DMS153 (cell line): ENCODE measurements at regions not wholly inside any gene's neighbourhood (a gene's known extent, or its start where the extent isn't known, plus 50 kb on each side); places are given as distances from the start of the nearest gene placed in this dataset.
A peak's percentile ranks its signal among the peaks of the same experiment; 100 is the strongest.
"Not testable (repeated sequence)": the region's sequence is repeated elsewhere in the genome, so short reads cannot be mapped to it uniquely, and the experiment has no call there.

ENCODE experiments used
- DNase-seq: peaks from one replicate; lab custom pipeline; 2025; lab: John Stamatoyannopoulos, UW

DNA sequence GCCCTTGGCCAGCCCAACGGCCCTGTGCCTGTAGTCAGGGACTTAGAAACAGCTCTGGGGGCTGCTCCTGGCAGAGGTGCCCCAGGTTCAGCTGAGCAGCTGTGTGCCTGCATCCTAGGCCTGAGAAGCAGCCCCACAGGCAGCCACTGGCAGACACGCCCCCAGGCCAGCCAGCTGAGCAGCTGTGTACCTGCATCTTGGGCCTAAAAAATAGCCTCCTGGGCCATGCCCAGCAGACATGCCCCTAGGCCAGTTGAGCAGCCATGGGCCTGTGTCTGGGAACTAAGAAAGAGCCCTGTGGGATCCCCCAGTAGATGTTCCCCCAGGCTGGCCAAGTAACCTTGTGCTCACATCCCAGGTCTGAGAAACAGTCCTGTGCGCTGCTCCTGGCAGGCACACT lies 64.0 kb downstream of the TBR1 start:
- no peak for DNase-seq

DNA sequence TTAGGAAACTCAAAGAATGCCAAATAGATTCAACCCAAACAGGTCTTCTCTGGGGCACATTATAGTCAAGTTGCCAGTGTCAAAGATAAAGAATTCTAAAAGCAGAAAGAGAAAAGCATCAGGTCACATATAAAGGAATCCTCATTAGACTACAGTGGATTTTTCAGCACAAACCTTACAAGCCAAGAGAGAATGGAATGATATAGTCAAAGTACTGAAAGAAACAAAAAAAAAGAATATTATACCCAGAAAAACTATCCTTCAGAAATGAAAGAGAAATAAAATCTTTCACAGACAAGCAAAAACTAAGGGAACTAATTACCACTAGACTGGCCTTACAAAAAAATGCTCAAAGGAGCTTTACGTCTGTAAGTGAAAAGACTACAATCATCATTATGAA lies 65.5 kb downstream of the TBR1 start:
- DNase-seq = no peak

DNA sequence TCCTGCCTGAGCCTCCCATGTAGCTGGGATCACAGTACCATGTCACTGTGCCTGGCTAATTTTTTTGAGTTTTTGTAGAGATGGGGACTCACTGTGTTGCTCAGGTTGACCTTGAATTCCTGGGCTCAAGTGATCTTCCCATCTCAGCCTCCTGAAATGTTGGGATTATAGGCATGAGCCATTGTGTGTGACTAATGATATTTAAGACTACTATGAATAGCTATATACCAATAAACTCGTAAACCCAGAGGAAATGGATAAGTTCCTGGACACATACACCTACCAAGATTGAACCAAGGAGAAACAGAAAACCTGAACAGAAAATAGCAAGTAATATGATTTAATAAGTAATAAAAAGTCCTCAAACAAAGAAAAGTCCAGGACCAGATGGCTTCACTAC lies 68.0 kb downstream of the TBR1 start:
- no peak for DNase-seq

DNA sequence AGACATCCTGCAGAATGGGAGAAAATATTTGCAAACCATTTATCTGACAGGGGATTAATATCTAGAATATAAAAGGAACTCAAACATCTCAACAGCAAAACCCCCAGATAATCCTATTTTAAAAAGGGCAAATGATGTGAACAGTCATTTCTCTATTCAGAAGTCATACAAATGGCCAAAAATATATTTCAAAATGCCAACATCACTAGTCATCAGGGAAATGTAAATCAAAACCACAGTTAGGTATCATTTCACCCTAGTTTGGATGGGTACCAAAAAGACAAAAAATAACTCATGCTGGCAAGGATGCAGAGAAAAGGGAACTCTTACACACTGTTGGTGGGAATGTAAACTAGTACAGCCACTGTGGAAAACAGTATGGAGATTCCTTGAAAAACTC lies 70.0 kb downstream of the TBR1 start:
- DNase-seq = no peak

DNA sequence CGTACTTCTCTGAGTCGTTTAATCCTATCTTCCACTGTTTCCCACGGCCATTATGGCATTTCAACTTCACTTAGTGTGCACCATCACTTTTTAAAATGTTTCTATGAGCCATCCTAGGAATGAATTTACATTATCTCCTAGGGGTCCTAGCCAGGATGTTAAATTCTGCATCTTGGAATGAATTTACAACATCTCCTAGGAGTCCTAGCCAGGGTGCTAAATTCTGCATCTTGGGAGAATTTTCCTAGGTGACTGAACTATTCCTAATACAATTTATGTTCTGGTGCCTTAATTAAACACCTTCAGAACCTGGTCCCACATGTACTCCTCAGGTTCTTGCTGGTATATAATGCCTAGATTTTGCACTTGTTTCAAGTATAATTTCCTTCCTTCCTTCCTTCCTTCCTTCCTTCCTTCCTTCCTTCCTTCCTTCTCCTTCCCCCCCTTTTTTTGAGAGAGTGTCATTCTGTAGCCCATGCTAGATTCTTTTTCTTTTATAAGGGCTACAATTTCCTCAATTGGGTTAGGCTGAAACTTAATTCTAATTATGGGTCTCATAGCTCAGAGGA lies 72.1 kb downstream of the TBR1 start:
- DNase-seq = no peak

DNA sequence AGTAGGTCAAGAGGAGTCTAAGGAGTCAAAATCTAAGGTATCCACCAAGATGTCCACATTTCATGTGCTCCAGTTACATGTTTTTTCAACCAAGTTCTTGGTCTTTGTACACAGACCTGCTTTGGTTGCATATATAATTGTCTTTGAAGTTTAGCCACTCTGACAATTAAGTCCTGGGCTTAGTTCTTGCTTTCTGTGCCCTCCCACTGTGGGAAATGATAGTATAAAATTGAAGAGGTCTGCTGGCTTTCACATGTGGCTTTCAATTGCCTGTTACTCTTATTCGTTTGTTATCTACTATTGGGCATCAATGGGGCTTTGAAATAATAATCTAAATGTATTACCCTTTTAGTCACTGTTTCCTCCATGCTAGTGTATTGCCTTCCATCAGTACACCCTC lies 72.8 kb downstream of the TBR1 start:
- DNase-seq = no peak

DNA sequence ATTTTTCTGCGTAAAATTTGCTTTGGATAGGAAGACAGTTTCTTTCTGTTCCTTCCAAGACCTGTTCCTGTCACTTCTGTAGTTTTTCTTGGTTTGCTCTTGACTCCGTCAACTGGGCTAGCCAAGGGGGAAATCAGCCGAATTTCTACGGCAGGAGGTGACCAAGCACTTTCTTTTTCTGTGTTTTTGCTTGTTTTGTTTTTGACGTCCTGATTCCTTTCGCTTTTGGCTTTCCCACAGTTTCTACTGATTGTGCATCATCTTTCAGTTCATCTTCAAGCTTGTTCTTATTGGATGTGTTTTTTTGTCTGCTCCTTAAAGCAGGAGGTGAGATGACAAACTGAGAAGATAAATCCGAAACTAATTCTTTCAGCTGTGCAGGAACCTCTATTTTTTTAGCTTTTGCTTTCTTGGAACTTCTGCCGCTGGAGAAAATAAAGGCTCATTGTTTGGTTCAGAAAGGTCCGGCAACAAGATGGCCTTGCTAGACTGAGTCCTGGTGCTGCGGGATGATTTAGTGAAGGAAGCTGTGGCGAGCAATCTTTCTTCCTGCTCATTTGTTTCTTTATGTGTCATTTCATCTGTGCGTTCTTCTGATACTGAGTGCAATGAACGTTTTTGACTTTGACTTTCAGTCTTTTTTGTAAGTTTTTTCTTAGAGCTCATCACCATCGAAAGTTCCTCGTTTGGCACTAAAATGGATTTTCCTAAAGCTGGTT lies 85.0 kb downstream of the TBR1 start:
- DNase-seq = not testable (repeated sequence)

DNA sequence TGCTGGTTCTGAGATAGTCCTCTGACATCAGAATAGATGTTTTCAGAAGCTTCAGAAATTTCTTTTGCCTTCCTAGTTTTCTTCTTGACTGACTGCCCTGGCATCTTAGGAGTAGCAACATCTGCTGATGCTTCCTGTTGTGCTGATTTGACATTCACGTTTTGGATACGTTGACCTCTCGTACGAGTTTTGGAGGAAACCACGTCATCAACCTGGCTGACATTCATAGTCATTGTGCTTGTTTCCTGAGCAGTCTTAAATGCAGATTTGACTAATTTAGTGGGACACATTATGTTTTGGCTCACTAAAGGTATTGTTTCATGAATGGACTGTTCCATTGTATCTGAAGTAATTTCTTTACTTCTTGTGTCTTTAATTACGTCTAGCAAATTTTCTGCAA lies 86.2 kb downstream of the TBR1 start:
- DNase-seq = not testable (repeated sequence)

DNA sequence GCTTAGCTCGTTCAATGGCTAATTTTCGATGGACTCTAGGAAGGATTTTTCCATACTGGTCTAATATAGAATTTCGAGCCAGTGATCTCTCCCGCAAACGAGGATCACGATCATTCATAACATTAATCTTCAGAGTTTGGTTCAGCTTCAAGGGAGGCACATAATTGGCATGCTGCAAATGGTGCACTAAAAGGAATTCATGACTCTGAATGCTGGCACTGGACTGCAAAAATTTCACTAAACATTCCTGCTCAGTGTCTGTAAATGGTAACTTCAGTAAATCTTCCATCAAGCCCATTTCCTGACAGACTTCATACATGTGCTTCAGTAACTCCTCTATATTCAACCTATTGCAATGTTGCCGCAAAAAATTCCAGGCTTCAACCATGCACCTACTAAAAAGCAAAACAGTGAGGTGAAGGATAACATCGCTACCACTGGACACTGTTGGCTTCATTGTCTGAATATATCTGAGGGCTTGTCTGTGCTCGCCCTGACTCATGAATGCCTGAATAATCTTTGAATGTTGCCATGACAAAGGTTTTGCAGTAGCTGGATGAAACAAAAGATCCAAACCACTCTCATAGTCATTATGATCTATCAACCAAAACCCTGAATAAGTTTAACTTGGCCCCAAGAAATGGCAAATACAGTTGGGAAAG lies 88.7 kb downstream of the TBR1 start:
- DNase-seq = peak; percentile 25

DNA sequence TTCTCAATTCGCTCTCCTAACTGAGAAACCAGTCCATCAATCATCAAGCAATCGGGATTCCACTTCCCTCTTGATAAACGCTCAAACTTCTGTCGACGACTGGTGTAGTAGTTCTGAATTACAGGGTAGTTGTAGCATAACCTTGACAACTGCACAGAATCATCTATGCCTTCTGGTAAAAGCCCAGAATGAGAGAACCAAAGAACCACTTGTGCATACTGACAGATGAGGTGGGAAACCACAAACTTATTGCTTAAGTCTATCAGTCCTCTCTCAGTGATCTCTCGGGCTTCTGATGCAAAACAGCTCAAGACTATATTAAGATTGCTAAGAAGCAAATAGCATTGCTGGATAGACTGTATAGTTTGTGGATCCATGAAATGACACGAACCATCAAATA lies 89.4 kb downstream of the TBR1 start:
- DNase-seq = not testable (repeated sequence)

DNA sequence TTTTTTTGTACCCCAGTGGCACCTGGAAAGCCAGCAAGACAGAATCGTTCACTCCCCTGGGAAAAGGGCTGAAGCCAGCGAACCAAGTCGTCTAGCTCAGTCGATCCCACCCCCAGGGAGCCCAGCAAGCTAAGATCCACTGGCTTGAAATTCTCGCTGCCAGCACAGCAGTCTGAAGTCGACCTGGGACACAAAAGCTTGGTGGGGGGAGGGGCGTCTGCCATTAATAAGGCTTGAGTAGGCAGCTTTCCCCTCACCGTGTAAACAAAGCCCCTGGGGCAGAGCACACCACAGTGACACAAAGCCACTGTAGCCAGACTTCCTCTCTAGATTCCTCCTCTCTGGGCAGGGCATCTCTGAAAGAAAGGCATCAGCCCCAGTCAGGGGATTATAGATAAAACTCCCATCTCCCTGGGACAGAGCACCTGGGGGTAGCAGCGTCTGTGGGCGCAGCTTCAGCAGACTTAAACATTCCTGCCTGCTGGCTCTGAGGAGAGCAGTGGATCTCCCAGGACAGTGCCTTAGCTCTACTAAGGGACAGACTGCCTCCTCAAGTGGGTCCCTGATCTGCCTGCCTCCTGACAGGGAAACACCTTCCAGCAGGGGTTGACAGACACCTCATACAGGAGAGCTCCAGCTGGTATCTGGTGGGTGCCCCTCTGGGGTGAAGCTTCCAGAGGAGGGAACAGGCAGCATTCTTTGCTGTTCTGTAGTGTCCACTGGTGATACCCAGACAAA lies 97.4 kb downstream of the TBR1 start:
- not testable (repeated sequence) for DNase-seq

DNA sequence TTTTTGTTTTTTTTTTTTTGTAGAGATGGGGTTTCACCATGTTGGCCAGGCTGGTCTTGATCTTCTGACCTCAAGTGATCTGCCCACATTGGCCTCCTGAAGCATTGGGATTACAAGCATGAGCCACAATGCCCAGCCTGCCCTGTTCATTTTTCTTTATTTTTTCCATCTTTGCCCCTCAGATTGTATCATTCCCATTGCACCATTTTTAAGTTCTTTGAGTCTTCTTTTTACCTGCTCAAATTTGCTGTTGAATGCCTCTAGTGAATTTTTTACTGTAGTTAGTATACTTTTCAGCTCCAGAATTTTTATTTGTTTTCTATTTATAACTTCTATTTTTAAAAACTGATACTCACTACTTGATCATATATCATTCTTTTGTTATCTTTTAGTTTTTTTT lies 101.4 kb upstream of the SLC4A10 start:
- DNase-seq = no peak

DNA sequence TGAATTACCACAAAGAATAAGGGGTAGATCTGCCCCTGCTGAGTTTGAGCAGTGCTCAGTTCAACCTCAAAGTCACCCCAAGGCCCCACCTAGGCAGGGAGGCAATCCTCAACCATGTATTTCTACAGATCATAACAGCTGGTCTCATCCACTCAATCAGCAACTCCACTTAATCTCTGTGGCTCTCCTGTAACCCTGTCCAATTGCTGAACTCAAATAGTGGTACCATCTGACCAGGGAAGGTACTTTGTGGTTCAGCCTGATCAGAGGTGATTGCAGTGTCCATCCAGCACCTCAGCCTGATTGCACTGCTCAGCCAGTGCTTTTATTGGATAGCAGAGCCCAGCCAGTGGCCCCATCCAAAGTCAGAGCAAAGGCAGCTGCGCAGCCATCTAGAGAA lies 91.0 kb upstream of the SLC4A10 start:
- DNase-seq = no peak

DNA sequence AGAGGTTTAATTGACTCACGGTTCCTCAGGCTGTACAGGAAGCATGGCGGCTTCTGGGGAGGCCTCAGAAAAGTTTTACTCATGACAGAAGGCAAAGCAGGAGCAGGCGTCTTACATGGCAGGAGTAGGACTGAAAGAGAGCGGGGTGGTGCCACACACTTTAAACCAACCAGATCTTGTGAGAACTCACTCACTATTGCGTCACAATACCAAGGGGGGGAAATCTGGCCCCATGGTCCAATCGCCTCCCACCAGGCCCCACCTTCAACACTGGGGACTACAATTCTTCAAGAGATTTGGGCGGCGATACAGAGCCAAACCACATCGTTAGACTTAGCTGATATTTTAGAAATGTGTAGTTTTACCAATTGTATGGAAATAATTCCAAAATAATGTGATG lies 77.6 kb upstream of the SLC4A10 start:
- DNase-seq = no peak

DNA sequence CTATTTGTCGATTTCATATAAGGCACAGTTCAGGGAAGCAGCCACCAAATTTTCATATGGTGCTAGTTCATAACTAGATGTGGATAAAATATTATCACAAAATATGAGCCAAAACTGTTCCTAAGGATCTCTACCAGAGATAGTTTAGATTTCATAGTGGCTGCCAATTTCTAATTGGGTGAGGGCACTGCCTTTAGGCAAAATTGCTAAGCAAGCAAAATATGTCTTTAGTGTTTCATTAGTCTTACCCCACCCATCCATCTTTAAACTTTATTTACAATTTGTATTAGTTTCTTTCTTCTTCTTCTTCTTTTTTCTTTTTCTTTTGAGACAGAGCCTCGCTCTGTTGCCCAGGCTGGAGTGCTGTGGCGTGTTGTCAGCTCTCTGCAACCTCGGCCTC lies 77.1 kb upstream of the SLC4A10 start:
- no peak for DNase-seq

DNA sequence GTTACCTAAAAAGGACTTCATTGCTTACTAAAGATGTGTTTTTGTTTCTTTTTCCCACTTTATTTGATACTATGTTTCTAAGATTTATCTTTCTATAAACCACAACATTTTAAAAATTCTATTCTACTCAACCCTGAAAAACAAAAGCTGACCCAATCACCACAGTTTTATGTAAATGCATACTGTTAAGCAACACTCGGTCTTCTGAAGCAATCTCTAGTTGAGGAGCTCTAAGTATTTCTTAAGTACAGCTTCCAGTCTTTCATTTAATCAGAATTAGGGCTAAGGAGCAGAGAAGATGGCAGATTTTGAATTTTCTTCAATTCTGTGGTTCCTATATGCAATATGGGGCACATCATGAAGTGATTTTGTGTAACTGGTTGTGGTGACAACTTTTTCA lies 72.2 kb upstream of the SLC4A10 start:
- DNase-seq = no peak

DNA sequence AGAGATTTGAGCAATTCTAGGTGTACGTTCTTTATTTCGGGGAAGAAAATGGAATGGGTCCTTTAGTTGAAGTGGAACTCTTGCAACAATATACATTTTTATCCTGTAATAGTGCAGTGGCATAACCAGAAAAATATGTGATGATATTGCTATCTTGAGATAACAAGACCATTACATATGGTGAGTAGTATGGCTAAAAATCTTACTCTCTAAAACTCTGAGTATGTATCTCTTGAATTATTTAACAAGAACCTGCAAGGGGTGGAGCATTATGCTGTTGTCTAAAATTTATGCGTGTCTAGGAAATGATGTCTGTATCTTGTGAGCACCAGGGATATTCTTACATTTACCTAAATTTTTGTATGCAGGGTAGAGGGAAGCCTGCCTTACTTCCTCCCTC lies 68.4 kb upstream of the SLC4A10 start:
- no peak for DNase-seq

DNA sequence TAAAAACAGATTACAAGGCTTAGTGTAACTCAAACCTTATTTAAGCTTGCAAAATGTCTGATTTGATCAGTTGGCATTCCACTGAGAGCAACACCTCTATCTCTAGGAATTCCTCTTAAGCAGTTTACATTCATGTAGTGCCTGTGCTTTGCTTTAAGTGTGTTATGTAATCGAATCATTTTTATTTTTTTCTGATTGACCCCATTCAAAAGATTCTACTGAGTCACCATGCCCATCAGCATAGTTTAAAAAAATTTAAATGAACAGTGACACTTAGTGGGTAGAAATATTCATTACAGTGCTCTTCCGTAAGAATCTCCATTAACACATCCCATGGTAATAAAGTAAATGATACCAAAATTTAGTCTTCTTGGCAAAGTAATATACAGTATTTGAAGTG lies 67.8 kb upstream of the SLC4A10 start:
- no peak for DNase-seq

DNA sequence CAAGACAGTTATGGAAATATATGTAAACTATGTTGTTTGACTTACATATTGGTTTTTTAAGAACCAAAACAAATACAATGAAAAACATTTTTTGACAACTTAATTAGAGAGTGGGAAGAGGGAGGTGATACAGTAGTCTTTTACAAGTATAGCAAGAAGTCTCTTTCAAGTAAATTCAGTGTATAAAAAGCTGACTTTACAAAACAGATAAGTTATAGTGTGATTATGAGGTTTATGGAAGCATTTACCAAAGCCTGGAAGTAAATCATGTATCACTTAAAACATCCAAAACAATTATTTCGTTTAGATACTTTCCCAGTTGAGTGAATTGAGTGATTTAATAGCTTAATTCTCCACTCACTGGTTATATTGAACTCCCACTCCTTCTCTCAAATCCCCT lies 66.7 kb upstream of the SLC4A10 start:
- DNase-seq = no peak

DNA sequence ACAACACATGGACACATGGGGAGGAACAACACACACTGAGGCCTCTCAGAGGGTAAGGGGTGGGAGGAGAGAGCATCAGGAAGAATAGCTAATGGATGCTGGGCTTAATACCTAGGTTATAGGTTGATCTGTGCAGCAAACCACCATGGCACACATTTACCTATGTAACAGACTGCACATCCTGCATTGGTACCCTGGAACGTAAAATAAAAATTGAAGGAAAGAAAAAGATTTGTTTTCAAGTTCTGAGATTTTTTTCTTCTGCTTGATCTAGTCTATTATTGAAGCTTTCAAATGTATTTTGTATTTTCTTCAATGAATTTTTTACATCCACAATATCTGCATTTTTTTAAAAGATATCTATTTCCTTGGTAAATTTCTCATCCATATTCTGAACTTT lies 59.3 kb upstream of the SLC4A10 start:
- no peak for DNase-seq

DNA sequence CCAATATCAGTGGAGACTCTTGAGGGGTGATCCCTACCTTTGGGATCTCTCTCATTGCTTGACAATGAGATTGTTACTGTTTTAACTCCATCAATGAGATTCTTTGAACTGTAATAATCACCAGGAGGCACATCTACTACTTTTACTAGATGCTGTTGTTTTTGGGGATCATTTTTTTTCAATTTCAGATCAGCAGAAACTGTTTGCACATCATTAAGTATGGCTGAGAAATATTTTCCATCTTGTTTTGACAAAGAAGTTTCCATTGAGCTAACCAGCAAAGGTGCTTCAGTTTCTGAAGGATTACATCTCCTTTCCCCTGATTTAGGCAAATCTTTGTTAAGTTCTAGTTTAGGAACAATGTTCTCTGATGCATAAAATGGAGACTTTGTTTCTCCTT lies 54.8 kb upstream of the SLC4A10 start:
- DNase-seq = no peak

DNA sequence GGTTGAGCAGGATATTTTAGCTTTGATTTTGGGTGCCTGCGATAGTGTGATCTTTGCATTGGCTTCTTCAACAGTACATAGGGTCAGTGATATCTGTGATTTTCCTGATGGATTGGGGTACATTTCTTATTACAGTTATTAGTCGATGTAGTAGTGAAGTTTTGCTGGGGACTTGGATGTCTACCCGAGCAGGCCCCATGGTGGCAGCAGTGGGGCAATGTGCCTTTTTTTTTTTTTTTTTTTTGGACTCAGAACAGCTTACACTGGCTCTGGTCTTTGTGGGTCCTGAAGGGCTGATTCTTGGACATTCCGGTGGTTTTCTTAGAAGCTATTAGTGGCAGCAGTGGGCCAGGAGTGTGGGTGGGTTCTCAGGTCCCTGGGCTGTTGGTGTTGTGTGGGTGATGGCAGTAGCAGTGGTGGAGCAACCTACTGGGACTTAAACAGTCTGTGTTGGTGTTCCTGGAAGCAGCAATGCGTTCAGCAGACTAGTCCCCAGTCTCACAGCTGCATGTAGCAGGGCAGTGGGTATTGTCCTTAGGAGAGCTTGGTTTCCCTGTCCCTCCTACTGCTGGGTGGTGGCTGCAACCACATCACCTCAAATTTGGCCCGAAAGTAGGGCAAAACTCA lies 53.7 kb upstream of the SLC4A10 start:
- DNase-seq = no peak

DNA sequence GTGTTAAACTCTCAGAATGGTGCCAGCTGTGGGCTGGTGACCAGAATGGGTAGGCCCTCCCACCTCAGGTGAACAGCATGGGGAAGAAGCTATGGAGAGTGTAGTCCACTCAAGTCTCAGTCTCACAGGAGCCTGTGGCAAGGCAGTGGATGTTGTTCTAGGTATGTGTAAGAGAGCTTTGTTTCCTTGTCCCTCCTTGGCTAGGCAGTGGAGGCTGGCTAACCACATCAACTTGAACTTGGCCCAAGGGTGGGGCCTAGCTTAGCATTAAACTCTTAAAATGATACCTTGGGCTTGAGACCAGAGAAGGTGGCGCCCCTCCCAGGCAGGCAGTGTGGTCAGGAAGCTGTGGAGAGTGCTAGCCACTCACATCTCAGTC lies 53.2 kb upstream of the SLC4A10 start:
- no peak for DNase-seq
